ENCODE measurements at regions not wholly inside any gene's neighbourhood (a gene's known extent, or its start where the extent isn't known, plus 50 kb on each side); places are given as distances from the start of the nearest gene placed in this dataset.

GRCh38 chr2:239905884-239906654, 119.1 kb downstream of the NDUFA10 start:
- no peak for DNase-seq

DNA sequence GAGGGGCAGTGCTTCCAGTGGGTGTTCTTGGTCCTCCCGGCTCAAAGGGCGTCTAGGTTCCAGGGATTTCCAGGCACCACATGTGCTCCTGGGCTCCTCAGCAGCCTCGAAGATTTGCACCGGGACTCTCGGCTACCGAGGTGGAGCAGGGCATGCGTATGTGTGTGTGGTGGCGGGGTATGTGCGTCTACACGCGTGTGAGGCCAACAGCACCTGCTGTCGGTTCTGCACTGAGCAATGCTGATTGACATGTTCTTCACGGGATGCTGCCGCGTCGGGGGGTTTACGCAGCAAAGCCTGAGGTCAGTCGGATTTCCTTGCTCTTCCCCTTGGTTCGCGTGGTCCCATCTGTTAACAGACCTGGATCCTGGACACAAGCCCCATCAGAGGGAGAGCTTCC, 119.8 kb downstream of the NDUFA10 start:
- DNase-seq: no peak

GRCh38 chr2:239904496-239904895, 120.6 kb downstream of the NDUFA10 start:
- no peak for DNase-seq

GRCh38 chr2:239903803-239904202, 121.3 kb downstream of the NDUFA10 start:
- DNase-seq: no peak

GRCh38 chr2:239903210-239903609, 121.9 kb downstream of the NDUFA10 start:
- no peak for DNase-seq

DNA sequence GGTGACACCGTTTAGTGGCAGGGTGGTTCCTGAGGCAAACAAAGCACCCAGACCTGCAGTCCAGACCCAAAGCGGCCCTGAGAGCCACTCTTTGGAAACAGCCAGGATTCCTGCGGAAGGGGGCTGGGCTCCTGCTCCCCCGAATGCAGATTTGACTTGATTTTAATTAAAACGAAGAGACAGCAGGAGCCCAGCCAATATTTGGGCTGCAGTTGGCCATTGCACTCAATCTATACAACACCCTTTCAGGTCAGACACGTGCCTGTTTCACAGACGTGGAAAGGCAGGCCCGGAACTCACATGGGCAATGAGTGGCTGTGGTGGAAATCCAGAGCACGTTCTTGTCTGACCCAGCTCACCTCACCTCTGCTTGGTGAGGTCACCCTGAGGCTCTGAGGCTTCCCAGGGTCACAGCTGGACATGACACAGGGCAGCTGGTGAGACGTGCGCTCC, 122.4 kb downstream of the NDUFA10 start:
- DNase-seq: no peak

GRCh38 chr2:239898292-239898925, 126.7 kb downstream of the NDUFA10 start:
- no peak for DNase-seq

GRCh38 chr2:239897596-239898235, 127.4 kb downstream of the NDUFA10 start:
- DNase-seq: no peak

- no peak for DNase-seq
Measured at GRCh38 chr2:239896075-239896474, 129.1 kb downstream of the NDUFA10 start.

DNA sequence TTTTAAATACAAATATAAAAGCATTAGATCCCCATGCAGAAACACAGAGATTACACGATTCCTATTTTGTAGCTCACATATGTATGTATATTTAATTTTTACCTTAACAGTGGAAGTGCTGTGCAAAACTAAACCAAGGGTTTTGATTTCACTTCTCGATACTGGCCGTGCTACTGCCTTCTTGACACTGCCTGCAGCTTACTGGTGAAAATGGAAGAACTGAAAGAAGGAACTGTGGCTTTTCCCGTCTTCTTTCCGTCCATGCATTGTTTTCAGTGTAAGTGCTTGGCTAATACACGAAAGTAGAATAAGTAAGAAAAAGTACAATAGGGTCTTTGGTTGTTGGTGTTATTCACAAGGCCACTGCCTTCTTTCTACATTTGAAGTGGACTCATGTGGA, 129.5 kb downstream of the NDUFA10 start:
- no peak for DNase-seq

DNA sequence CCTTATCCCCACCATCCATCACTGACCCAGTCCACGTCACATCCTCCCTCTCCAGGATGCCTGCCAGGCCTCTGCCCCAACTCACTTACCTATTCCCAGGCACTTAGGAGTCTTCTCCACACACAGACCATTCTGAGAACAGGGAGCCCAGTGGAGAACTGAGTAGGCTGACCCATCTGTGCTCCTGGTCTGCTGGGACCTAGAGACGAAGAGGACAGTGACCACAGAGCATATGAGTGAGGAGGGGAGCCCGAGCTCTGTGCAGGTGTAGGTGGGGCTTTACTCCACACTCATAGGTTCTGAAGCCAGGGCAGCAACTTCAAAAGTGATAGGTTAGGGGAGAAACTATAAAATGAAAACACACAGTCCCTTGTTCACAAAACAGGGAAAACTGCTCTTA, 130.0 kb downstream of the NDUFA10 start:
- no peak for DNase-seq

DNA sequence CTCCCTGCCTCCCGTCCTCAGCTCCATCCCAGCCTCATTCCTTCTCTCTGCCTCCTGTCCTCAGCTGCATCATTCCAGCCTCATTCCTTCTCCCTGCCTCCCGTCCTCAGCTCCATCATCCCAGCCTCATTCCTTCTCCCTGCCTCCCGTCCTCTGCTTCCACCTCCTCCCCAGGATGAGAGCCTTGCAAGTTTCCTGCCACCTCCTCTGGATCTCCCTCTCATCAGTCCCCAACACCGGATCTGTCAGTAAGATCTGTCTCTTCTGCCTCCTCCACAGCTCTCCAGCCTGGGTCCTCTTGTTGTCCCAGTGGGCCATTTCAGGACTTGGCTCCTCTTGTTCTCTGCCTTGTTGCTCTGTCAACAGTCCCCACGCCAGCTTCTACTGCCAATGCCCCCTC, 130.9 kb downstream of the NDUFA10 start:
- DNase-seq: no peak

DNA sequence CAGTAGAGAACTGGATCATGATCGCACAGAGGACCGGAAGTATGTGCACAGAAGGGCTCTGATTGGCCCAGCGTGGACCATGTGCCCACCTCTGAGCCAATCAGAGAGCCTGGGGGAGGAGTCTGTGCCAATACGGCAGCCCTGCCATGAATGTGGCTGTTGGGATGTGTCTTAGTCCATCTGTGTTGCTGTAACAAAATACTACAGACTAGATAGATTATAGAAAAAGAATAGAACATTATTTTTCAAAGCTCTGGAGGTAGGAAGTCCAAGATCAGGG, 132.0 kb downstream of the NDUFA10 start:
- no peak for DNase-seq

DNA sequence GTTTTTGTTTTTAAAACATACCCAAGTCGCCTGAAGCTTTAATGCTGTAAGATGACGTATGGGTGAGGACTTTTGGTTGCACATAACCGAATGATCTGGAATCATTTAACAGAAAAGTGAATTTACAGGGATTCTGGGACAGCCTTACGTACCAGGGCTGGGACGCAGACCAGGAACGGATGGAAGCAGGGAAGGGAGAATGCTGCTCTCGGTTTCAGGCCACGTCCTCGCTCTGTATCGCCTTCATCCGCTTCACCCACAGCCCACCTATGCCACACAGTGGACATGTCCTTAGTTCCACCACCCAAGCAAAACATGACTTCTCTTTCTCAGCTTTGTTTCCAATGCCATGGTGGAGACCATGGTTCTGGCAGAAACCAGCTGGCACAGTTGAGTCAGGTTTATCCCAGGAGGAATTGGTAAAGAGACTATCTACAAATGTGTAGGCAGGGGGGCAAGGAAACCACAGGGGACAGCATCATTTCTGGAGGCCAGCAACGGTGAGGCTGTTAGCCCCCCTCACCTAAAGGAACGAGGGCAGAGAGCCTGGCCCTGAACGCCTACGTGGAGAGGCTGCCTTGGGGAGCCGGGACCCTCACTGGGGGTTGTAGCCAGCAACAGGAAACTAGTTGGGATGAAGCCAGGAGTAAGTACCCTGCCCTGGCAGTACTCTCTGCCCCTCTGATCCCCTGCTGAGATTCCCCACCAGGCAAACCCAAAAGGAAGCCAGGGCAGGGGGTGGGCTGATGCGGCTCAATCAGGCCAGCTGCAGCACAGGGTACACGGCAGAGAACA, 132.5 kb downstream of the NDUFA10 start:
- DNase-seq: no peak

DNA sequence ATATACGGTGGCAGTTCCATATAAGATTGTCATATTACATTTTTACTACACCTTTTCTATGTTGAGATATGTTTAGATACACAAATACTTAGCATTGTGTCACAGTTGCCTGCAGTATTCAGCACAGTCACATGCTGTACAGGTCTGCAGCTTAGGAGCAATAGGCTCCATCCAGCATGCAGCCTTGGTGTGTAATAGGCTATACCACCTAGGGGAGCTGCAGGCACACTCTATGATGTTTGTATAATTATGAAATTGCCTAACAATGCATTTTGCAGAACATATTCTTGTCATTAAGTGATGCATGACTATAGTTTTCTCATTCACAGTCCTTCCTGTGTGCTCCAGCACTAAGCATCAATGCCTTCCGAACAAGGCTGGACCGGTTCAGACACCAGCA, 133.4 kb downstream of the NDUFA10 start:
- DNase-seq: no peak

- DNase-seq: no peak
Measured at GRCh38 chr2:239890206-239890746, 134.9 kb downstream of the NDUFA10 start.

DNA sequence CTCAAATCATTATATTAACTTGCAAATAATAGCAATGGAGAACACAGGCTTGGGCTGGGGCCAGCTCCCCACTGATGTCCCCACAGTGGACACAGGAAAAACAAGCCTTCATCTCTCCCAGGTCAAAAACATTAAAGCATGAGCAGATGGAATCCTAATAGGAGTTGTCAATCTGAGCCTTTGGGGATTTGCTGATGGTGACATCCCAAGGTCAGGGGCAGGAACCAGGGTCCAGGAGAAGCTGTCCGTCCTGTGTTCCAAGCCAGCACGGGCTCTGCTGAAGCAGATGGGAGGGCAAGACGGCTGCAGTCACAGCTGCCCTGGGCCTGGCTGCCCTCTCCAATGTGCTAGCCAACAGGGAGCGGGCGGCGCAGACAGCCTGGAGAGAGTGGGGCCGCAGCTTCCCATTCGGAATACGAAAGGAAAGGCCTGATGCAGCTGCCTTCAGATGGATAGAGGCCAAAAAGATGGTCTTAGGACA, 135.5 kb downstream of the NDUFA10 start:
- peak in 3 of 14 donors; percentile 5 to 15 (median 11) for DNase-seq

- DNase-seq: no peak
Measured at GRCh38 chr2:239887604-239888003, 137.5 kb downstream of the NDUFA10 start.

DNA sequence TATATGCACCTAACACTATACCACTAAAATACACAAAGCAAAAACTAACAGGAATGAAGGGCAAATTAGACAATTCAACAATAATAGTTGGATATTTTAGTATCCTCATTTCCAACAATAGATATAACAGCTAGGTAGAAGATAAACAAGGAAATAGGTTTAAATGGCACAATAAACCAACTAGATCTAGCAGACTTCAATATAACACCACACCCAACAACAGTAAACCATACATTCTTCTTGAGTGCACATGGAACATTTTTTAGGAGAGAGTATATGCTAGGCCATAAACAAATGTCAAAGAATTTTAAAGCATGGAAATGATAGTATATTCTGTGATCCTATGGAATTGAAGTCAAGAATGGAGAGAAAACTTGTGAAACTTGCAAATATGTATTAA, 138.4 kb downstream of the NDUFA10 start:
- no peak for DNase-seq

GRCh38 chr2:239884875-239885274, 140.3 kb downstream of the NDUFA10 start:
- no peak for DNase-seq

DNA sequence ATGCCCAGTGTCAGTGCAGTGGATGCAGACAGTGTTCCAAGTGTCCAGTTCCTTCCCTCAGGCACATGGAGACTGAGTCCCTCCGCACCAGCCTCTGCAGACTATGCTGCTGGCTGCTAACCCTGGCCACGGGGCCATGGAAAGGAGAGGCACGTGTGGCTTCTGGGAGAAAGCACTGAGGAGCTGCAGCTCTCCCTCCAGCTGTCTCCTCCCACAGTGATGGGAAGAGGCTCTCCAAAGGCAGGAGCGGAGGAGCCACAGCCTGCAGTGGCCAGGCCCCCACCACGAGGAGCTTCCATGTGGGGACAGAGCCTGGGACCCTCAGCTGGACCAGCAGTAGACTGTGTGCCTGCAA, 141.1 kb downstream of the NDUFA10 start:
- DNase-seq: no peak

DNA sequence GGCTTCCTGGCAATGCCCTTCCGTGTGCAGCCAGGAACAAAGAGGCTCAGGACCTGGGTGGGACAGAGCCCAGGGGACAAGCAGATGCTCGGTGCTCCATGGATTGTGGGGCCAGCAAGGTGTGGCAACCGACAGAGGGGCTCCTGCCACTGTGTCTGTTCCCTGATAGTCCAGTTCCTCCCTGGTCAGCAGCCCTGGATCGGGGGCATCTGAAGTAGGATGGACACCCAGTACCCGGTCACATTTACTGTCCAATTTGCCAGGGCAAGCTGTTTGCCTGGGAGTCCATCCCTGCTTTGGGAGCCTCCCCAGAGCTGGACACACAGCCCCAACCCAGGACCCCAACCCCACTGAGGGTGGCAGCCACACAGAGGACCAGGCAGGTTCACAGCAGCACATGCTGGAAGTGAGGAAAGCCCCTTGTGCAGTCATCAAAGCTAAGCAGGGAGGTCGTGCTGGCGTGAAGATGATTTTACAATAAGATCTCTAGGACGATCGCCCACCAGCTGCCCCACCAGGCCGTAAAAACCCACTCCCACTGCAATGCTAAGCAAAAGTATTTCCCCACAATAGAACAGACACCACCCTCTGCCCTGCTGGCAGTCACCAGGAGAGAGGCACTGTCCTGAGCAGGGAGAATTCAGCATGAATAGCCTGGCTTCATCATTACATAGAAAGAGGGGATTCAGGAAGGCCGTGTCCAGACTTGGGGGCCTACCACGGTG, 141.7 kb downstream of the NDUFA10 start:
- no peak for DNase-seq
